Stimulated activated CD8-positive, alpha-beta memory T cell treated with anti-CD3 and anti-CD28 coated beads, Interleukin-12 subunit alpha, Interleukin-12 subunit beta, amount 100 ng/mL, for 4 hours (primary cell): ENCODE measurements at regions not wholly inside any gene's neighbourhood (a gene's known extent, or its start where the extent isn't known, plus 50 kb on each side); places are given as distances from the start of the nearest gene placed in this dataset.

ENCODE experiments used
- DNase-seq: peaks from one replicate; pipeline ENCODE4 v3.0.0-alpha.2; 2020; ENCODE audit warnings: low read depth

GRCh38 chr14:96980835-96981234, 183.7 kb downstream of the VRK1 start:
- no peak for DNase-seq

DNA sequence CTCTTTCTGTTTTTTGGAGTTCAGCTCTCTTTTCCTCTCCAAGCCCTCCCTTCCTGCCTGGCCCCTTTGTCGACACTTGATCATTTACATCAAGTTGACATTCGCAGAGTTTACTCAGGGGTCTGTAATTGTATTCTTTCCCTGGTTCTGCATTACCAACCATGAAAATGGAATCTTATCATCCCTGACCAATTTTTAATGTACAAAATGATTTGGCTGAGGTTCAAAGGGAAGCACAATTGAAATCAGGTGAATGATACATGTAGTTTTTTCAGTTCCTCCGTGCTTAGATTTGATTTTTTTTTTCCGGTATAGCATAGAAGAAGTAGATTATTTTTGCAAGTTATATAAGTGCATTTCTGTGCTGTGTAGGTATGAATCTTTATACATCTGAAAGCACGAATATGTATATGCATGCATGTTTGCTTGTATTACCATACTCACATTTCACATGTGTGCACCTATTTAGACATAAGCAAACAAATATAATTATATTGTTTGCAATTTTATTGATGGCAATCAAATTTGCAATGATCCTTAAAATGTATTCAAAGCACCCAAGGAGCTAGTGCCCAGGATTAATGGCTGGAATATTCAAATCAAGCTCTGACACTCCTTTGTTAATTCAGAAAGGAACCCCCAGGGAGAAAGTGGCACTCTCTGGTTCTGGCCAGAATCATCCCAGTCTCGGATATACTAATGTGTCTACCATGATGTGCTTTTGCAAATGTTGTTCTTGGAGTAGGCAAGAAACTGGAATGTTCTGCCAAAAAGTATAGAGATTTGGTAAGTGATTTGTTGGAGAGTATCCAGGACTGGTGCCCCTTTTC, 189.3 kb downstream of the VRK1 start:
- no peak for DNase-seq

GRCh38 chr14:96987086-96987474, 189.9 kb downstream of the VRK1 start:
- no peak for DNase-seq

GRCh38 chr14:96987771-96988170, 190.6 kb downstream of the VRK1 start:
- DNase-seq, result no peak

DNA sequence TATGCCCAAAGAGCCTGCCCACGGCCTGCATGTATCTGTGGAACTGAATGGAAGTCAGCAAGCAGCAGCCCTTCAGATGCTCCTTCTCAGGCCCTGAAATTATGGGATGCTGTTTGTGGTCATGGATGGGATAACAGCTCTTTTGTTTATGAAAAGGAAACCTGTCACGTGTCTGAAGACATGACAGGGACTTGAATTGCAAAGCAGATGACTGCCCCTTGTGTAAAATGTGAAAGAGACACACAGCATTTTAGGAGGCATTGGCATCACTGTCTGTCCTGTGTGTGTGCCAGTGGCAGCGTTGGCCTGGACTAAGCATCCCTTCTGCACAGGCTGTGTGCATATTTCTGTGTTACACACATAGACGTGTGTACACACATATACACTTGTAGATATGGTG, 192.1 kb downstream of the VRK1 start:
- no peak for DNase-seq

DNA sequence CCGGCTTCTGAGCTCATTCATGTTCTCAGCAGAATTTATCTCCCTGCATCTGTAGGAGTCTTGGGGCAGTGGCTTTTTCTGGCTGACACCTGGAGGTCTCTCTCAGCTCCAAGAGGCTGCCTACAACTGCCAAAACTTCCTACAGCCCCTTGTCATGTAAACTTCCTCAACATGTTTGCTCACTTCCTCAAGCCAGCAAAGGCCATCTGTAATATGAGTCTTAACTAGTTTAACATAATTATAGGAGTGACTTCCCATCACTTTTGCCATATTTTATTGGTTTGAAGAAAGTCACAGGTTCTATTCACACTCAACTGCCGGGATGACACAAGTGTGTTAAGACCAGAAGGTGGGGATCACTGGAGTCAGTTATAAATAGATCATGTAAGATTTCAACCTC, 194.0 kb downstream of the VRK1 start:
- DNase-seq, result no peak

GRCh38 chr14:96994999-96995398, 197.8 kb downstream of the VRK1 start:
- no peak for DNase-seq

- no peak for DNase-seq
These were observed 200.1 kb downstream of the VRK1 start for GRCh38 chr14:96997269-96997668.

GRCh38 chr14:96997996-96998395, 200.8 kb downstream of the VRK1 start:
- no peak for DNase-seq

DNA sequence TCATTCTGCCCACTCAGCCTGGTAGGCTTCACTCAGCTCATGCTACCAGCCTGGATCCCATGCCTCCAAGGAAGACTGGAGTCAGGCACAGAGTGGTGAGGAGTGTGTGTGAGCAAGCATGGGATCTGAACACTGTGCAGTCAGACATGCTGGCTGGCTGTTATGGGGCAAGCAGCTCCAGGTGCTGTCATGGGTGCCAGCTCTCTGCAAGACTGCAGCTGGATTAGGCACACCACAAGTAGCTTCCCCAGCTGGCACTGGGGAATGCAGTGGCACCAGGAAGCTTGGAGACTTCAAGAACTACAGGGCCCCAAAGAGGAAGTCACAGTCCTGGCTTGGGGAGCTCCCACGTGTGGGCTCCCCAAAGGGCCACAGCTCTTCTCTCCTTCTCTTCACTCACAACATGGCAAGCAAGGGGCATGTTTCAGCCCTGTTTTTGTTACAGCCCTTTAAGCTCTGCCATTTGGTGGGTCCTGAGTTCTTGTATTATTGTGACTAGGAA, 202.5 kb downstream of the VRK1 start:
- DNase-seq, result no peak

- DNase-seq, result no peak
These were observed 205.3 kb downstream of the VRK1 start for GRCh38 chr14:97002454-97002853.

DNA sequence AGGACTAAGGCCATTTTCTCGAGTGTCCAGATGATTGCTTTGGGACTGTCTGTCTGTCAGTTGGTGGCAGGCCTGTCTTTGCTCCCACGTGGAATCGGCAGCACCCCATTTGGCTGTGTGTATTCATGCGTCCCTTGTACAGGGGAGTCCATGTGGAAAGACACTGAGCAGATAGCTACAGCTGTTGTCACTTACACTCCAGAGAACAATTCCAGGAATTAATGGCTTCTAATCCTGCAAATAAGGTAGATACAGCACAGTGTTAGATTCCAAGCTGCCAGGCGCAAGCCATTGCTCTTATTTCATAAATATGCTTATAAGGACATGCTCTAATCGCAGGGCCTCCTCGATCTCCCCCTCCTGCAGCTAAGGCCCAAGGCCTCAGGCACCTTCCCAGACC, 208.8 kb downstream of the VRK1 start:
- DNase-seq, result no peak

DNA sequence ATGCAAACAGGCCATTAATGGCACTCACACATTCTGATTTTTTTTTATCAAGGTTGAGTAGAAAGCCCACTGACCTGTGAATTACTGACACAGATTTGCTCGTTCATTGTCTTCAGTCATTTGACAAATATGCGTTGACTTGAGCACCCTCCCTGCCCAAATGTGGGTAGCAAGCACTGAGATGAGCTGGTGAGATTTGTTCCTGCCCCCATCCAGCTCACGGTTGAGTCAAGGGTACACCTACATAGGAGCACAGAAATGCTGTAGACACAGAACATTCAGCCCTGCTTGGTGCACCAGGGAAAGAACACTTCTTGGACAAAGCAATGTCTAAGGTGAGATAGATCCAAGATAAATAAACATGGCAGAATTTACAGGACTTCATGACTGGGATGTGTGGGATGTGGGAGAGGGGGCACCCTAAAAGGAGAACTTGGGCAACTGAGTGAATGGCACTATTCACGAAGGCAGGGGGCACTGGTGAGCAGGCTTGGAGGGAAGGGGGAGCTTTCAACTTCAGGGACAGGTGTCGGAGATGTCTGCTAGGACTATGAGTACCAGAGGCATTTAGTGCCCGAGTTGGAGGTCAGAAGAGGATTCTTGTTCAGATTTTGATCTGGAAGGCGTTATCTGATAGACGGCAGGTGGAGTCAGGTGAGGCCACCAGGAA, 213.4 kb downstream of the VRK1 start:
- DNase-seq, result no peak

DNA sequence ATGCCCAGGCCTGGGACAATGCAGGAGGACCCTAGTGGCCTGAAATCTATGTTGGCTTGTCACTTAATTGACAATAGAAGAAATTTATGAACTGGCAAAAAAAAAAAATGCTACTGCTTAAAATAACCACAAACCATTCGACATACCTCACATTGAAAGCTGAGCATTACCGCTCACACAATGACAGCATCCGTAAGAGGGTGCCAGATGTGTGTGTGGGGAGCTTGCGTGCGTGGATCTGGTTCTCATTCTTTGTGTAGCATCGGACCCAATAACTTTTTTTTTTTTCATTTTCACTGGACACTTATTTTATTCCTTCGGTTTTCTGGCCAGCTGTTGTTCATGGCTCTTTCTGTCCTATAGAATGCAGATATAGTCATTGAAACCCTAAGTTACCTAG, 216.7 kb downstream of the VRK1 start:
- DNase-seq, result no peak

GRCh38 chr14:97021001-97021400, 223.8 kb downstream of the VRK1 start:
- no peak for DNase-seq

DNA sequence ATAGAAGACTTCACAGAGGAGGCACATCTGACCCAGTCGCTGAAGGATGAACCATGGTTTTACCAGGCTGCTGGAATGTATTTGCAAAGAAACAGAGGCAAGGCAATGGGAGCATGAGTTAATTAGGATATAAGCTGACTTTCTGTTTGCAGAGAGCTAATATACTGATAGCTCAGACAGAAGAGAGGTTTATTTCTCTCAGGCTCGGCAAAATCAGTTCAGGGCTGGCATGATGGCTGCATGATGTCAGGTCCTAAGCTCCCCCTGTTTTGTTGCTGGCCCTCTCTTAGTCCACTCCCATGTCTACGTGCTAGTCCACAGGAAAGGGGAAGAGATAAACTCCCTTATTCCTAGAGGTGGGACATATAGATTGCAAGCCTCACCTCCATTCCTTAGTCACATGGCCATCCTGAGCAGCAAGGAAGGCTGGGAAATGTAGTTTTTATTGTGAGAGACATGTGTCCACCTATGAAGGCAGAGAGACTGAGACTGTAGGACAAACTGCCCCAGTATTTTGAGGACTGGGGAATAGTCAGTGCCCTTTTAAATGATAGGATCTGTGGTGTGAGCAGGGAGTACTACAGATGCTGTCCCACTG, 224.5 kb downstream of the VRK1 start:
- DNase-seq, result no peak

GRCh38 chr14:97022741-97023140, 225.6 kb downstream of the VRK1 start:
- DNase-seq, result no peak

DNA sequence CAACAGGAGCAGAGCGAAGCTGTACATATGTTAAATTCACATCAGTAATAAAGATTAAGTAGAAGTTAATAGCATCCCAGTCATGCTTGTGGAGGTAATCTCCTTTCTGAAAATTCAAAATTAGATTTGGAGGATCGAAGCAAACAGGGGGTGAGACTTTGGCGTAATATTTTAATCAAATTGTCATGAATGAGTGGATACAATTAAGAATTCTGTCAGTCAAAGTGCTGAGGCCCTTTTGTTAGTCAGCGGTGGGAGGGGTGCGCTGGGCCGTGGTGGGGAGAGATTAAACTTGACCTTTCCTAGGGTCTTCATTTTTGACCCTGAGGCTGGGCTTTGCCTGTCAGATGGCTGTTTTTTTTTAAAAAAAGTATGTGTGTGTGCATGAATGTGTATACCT, 226.7 kb downstream of the VRK1 start:
- no peak for DNase-seq

DNA sequence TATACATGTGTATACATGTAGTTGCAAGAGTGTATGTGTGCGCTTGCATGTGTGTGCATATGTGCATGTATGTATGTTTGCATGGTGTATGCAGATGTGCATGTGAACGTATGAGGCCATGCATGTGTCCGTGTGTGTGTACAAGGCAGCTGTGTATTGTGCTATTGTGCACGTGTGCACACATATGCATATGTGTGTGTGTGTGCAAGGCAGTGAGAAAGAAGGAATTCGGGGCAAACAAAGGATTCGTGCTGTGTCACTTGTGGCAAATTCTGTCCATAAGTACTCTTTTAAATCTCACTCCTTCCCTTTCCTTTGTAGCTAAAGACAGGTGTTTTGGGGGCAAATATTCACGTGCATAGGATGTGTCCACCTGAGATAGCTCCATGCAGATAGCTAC, 227.1 kb downstream of the VRK1 start:
- no peak for DNase-seq

DNA sequence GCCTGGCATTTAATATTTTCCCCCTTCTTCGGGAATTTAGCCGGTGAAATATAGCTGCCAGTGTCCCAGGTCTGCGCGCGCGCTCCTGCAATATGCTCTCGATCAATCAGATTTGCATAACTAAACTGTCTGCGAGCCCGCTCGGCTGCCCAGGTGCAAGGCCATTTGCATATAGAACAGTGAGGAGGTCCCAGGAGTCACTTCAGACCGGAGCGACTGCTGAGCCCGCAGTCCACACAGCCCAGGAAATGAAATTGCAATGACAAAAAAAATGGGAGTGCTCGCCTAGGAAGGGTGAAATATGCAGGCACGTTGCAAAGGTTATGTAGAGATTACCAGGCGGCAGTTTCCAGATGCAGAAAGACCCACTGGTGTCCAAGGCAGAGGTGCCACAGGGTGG, 228.5 kb downstream of the VRK1 start:
- DNase-seq, result no peak

DNA sequence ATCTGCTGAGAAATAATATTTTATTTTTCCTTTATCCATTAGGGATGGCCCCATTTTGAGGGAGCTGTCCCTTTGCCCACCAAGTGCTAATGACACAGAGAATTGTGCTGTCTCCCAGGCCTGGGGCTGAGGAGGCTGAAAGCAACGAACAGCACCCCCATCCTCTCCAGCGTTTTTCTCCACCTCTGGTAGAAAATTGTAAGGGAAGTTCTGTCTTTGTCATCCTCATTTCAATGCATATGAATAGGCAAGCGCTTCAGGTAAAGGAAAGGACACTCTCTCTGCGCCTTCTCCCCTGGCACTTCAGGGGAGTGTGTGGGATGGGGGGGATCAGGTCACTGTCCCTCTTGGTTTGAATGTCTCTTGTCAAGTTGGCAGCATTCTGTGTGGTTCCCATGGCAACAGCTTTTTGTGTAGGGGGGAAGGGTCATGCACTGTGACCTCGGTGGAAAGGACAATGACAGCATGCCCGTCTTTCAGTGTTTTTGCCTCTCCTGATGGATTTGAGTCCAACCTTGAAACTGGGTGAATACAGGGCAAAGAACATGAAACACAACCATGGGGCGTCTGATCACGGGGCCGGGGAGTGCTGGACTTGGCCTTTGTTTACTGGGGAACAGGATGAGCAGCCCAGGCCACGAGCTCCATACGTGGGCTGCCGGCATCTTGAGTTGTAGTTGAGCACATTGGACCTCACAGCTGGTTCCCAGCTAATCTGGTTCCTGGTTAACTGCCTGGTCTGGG, 230.2 kb downstream of the VRK1 start:
- DNase-seq, result no peak

DNA sequence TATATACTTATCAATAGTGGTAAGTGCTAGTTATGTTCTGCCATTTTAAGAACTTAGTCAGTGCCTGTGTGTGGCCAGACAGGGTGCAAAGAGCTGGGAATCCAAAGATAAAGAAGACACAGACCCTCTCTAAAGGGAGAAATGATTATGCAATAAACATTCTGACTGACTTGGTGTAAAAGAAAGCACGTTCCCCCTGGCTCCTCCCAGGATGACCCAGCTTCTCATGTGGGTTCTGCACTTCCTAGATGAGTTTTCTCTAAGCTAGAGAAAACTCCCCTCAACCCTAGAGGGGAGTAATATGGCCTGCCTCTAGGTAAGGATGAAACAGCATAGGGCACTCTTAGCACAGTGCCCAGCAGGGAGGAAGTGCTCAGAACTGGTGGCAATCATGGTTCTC, 231.2 kb downstream of the VRK1 start:
- DNase-seq, result no peak

DNA sequence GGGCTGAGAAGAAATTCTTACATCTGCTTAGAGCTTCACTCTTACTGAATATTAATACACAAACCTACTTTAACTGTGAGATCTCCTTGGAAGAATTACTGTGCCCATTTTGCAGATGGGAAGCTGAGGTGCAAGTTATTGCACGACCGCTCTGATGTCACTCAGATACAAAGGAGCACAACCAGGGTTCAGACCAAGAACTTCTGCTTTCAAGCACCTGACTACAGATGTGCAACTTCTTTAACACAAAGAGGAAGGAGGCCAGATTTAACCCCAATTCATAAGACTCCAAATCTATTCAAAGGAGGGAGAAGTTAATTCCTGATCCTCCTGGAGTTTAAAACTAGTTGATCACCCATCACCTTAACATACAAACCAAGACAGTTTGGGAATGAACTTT, 232.6 kb downstream of the VRK1 start:
- DNase-seq, result no peak
